SU-DHL-6 (cell line): ENCODE measurements at regions not wholly inside any gene's neighbourhood (a gene's known extent, or its start where the extent isn't known, plus 50 kb on each side); places are given as distances from the start of the nearest gene placed in this dataset.
"Not testable (repeated sequence)": the region's sequence is repeated elsewhere in the genome, so short reads cannot be mapped to it uniquely, and the experiment has no call there.

ENCODE experiments used
- H2AFZ ChIP-seq: fragments of 200-600 bp; sonication (generic); 2 replicates; pipeline ENCODE4 v1.6.1; 2014; ENCODE audit warnings: low read depth, mild to moderate bottlenecking, moderate library complexity, mixed read lengths, antibody characterized with exemption, low read length; ENCODE audit not compliant: severe bottlenecking
- H3F3A ChIP-seq: fragments of 200-600 bp; shearing (Covaris generic); 2 replicates; pipeline ENCODE4 v1.6.0; 2016; ENCODE audit warnings: antibody characterized with exemption, mild to moderate bottlenecking; ENCODE audit not compliant: insufficient read depth
- H3K27ac ChIP-seq: fragments of 200-600 bp; sonication (generic); 2 replicates; pipeline ENCODE4 v1.5.1; 2016; ENCODE audit warnings: low read depth, mild to moderate bottlenecking, low read length, moderate library complexity, mixed read lengths
- H3K27me3 ChIP-seq: fragments of 200-600 bp; sonication (generic), shearing (Covaris generic); 2 replicates; pipeline ENCODE4 v1.6.0; 2014; ENCODE audit warnings: mild to moderate bottlenecking, low read length
- H3K36me3 ChIP-seq: fragments of 200-600 bp; sonication (generic); 2 replicates; pipeline ENCODE4 v1.6.1; 2014; ENCODE audit warnings: mild to moderate bottlenecking, low read length, mixed read lengths
- H3K4me2 ChIP-seq: fragments of 300-600, 200-600 bp; shearing (Covaris generic), sonication (generic); 2 replicates; pipeline ENCODE4 v1.6.0; 2014; ENCODE audit warnings: low read length, low read depth, mild to moderate bottlenecking; ENCODE audit not compliant: poor library complexity, severe bottlenecking
- H3K4me3 ChIP-seq: fragments of 200-600 bp; sonication (generic); 2 replicates; pipeline ENCODE4 v1.5.1; 2014; ENCODE audit warnings: antibody characterized with exemption, low read length, mild to moderate bottlenecking, mixed read lengths; ENCODE audit not compliant: insufficient read depth, poor library complexity, severe bottlenecking
- H3K79me2 ChIP-seq: fragments of 200-600 bp; sonication (generic); 2 replicates; pipeline ENCODE4 v1.6.1; 2014; ENCODE audit warnings: mild to moderate bottlenecking, low read length, moderate library complexity; ENCODE audit not compliant: insufficient read depth
- H3K9ac ChIP-seq: fragments of 200-600 bp; sonication (generic); 2 replicates; pipeline ENCODE4 v1.7.0; 2014; ENCODE audit warnings: mild to moderate bottlenecking, low read length
- H3K9me2 ChIP-seq: fragments of 200-600 bp; sonication (generic); replicated peaks from 2 replicates; pipeline ENCODE4 v1.6.1; 2014; ENCODE audit warnings: low read length; ENCODE audit not compliant: insufficient read depth
- H3K9me3 ChIP-seq: fragments of 200-600 bp; sonication (generic); 2 replicates; pipeline ENCODE4 v1.6.1; 2014; ENCODE audit warnings: low read length, mixed read lengths; ENCODE audit not compliant: insufficient read depth
- H4K20me1 ChIP-seq: fragments of 200-600 bp; sonication (generic); 2 replicates; pipeline ENCODE4 v1.6.1; 2014; ENCODE audit warnings: low read depth, mild to moderate bottlenecking, antibody characterized with exemption, low read length, moderate library complexity, mixed read lengths
- EZH2phosphoT487 ChIP-seq: fragments of 200-600 bp; sonication (generic), shearing (Covaris generic); conservative IDR thresholded peaks from 2 replicates; pipeline ENCODE4 v1.6.1; 2018; ENCODE audit warnings: mild to moderate bottlenecking, antibody characterized with exemption, low read length, moderate library complexity, mixed read lengths
- TF ChIP-seq, protein P1 (sequence below): fragments of 200-600 bp; sonication (generic); IDR thresholded peaks from one replicate; pipeline ENCODE4 v1.5.1; 2017; ENCODE audit warnings: antibody characterized with exemption, mild to moderate bottlenecking, low read length, moderate library complexity; ENCODE audit not compliant: insufficient read depth, poor library complexity, severe bottlenecking

DNA sequence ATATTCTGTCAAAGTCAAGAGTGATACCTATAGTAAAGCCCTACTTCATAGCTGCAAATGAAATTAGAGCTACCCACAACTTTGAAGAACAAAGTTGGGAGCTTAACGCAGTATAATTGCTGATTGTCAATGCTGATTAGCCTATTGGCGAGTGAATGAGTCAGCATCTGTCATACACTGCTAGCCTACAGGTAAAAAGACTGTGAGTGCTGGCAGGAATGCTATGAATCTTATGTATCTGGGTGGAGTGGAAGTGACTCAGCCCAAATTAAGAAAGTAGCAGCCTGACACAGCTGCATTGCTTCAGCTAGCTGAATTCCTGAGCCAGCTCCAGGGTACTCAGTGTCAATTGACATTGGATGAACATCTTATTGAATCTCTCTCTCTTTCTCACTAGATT is 179.4 kb upstream of the DCC start:
- no peak overlapping the region for H2AFZ ChIP-seq
- no peak overlapping the region for H3K27ac ChIP-seq
- H3K27me3 ChIP-seq = no peaks in the 10 kb centered on the region
- no peak overlapping the region for H3K4me3 ChIP-seq
- H3K36me3 ChIP-seq = no peaks in the 10 kb centered on the region
- no peaks in the 10 kb centered on the region for H4K20me1 ChIP-seq
- H3F3A ChIP-seq = no peaks in the 10 kb centered on the region
- no peaks in the 10 kb centered on the region for H3K9me3 ChIP-seq
- H3K9ac ChIP-seq = no peak overlapping the region
- H3K9me2 ChIP-seq = no peaks in the 10 kb centered on the region
- TF ChIP-seq, protein P1, sequence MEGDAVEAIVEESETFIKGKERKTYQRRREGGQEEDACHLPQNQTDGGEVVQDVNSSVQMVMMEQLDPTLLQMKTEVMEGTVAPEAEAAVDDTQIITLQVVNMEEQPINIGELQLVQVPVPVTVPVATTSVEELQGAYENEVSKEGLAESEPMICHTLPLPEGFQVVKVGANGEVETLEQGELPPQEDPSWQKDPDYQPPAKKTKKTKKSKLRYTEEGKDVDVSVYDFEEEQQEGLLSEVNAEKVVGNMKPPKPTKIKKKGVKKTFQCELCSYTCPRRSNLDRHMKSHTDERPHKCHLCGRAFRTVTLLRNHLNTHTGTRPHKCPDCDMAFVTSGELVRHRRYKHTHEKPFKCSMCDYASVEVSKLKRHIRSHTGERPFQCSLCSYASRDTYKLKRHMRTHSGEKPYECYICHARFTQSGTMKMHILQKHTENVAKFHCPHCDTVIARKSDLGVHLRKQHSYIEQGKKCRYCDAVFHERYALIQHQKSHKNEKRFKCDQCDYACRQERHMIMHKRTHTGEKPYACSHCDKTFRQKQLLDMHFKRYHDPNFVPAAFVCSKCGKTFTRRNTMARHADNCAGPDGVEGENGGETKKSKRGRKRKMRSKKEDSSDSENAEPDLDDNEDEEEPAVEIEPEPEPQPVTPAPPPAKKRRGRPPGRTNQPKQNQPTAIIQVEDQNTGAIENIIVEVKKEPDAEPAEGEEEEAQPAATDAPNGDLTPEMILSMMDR = no peak
- H3K4me2 ChIP-seq = no peak overlapping the region
- H3K79me2 ChIP-seq = no peaks in the 10 kb centered on the region

DNA sequence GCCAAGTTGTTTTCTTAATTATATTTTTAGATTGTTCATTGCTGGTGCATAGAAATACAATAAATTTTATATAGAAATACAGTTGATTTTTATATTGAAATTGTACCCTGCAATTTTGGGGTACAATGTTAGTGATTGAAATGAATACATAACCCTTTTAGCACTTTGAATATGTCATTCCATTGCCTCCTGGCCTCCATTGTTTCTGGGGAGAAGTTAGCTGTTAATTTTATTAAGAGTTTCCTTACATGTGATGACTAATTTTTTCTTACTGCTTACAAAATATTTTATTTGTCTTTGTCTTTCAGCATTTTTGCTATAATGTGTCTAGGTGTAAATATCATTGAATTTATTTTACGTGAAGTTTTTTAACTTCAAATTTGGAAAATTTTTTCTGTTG is 176.5 kb upstream of the DCC start:
- Histone ChIP-seq H3K36me3 (no peaks in the 10 kb centered on the region), H3K27me3 (no peaks in the 10 kb centered on the region), H4K20me1 (no peaks in the 10 kb centered on the region), H3K4me2 (no peak overlapping the region), H3K4me3 (no peak overlapping the region), H3F3A (no peaks in the 10 kb centered on the region), H3K9me2 (no peaks in the 10 kb centered on the region), H3K9ac (no peak overlapping the region), H3K9me3 (0 out of 2 replicates have a peak, but pooled peaks cover 1% of the 10 kb centered on the region), H2AFZ (no peak overlapping the region), H3K27ac (no peak overlapping the region), H3K79me2 (no peaks in the 10 kb centered on the region)
- TF ChIP-seq, protein P1 = no peak
- TF ChIP-seq EZH2phosphoT487 = no peak

DNA sequence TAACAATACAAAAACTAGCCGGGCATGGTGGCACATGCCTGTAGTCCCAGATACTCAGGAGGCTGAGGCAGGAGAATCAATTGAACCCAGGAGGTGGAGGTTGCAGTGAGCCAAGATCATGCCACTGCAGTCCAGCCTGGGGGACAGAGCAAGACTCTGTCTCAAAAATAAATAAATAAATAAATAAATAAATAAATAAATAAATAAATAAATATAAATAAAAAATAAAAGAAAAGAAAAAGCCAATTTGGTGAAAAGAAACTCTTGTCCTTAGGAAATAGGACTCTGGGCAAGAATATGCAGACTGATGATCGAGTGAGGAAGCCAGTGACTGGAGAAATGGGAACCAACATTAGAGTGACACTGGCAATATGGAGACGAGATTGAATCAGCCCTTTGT is 171.9 kb upstream of the DCC start:
- H3K27me3 ChIP-seq, H3K9me3 ChIP-seq, H4K20me1 ChIP-seq, H3K9me2 ChIP-seq, H3K4me3 ChIP-seq, H3K79me2 ChIP-seq, H2AFZ ChIP-seq, H3K27ac ChIP-seq, H3F3A ChIP-seq, H3K4me2 ChIP-seq, H3K36me3 ChIP-seq, H3K9ac ChIP-seq: not testable (repeated sequence)

DNA sequence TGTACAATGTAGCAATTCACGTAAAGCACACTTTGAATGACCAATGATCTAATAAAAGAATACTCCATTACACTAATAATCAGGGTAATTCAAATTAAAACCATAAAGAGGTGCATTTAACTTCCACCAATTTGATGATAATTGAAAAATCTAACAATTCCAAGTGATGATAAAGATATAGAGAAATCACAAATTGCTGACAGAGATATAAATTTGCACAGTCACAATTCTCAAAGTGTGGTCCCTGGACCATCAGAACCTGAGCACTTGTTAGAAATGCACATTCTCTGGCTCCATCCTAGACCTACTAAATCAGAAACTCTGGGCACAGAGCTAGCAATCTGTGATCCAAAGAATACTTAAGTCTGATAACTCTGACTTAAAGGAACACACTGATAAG is 165.8 kb upstream of the DCC start:
- TF ChIP-seq, protein P1 = no peak
- TF ChIP-seq EZH2phosphoT487 = no peak
- no peak overlapping the region for H3K4me2 ChIP-seq
- no peaks in the 10 kb centered on the region; the same call in 1 of the 2 replicates for H3K9me2 ChIP-seq
- no peaks in the 10 kb centered on the region for H3K79me2 ChIP-seq
- H3K27me3 ChIP-seq = no peaks in the 10 kb centered on the region
- H3F3A ChIP-seq = no peaks in the 10 kb centered on the region
- H3K36me3 ChIP-seq = no peaks in the 10 kb centered on the region
- no peaks in the 10 kb centered on the region for H3K9me3 ChIP-seq
- H4K20me1 ChIP-seq = no peaks in the 10 kb centered on the region
- no peak overlapping the region for H3K27ac ChIP-seq
- no peak overlapping the region for H2AFZ ChIP-seq
- H3K9ac ChIP-seq = no peak overlapping the region
- no peak overlapping the region for H3K4me3 ChIP-seq
